ENCODE measurements at regions not wholly inside any gene's neighbourhood (a gene's known extent, or its start where the extent isn't known, plus 50 kb on each side); places are given as distances from the start of the nearest gene placed in this dataset.
A peak's percentile ranks its signal among the peaks of the same experiment; 100 is the strongest.

DNA sequence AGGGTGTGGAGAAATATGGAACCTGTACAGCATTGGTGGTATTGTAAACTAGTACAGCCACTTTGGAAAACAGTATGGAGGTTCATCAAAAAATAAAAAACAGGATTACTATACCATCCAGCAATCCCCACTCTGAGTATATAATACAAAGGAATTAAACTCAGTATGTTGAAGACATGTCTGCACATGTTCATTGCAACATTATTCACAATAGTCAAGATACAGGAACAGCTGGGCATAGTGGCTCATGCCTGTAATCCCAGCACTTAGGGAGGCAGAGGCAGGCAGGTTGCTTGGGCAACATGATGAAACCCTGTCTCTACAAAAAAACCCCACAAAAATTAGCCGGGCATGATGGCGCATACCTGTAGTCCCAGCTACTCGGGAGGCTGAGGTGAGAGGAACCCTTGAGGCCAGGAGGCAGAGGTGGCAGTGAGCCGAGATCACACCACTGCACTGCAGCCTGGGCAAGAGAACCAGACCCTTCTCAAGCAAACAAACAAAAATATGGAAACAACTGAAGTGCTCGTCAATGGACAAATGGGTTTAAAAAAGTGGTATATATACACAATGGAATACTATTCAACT, 63.6 kb downstream of the TMEM174 start:
- Mint-ChIP-seq H3K4me3 (ENCODE audit: low read depth) (no peak overlapping the region), H3K36me3 (ENCODE audit: insufficient read depth) (no peaks in the 10 kb centered on the region), H3K27me3 (peaks cover 55% of the 10 kb centered on the region), H3K9me3 (ENCODE audit: low read depth) (no peaks in the 10 kb centered on the region), H3K4me1 (ENCODE audit: low read depth) (peaks cover 2% of the 10 kb centered on the region), H3K27ac (no peak overlapping the region)
- TF ChIP-seq, protein P1, sequence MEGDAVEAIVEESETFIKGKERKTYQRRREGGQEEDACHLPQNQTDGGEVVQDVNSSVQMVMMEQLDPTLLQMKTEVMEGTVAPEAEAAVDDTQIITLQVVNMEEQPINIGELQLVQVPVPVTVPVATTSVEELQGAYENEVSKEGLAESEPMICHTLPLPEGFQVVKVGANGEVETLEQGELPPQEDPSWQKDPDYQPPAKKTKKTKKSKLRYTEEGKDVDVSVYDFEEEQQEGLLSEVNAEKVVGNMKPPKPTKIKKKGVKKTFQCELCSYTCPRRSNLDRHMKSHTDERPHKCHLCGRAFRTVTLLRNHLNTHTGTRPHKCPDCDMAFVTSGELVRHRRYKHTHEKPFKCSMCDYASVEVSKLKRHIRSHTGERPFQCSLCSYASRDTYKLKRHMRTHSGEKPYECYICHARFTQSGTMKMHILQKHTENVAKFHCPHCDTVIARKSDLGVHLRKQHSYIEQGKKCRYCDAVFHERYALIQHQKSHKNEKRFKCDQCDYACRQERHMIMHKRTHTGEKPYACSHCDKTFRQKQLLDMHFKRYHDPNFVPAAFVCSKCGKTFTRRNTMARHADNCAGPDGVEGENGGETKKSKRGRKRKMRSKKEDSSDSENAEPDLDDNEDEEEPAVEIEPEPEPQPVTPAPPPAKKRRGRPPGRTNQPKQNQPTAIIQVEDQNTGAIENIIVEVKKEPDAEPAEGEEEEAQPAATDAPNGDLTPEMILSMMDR (IDR thresholded peaks at IDR 0.05; ENCODE audit: unreplicated experiment), result no peak
- DNase-seq (ENCODE audit: low spot score, unreplicated experiment), result no peak

GRCh38 chr5:73234204-73234555, 61.2 kb downstream of the TMEM174 start:
- DNase-seq (ENCODE audit: low spot score, unreplicated experiment), result no peak
- H3K4me1 Mint-ChIP-seq (ENCODE audit: low read depth), result peaks cover 3% of the 10 kb centered on the region
- H3K4me3 Mint-ChIP-seq (ENCODE audit: low read depth), result peak overlapping the region; percentile 64
- H3K27ac Mint-ChIP-seq, result no peak overlapping the region
- TF ChIP-seq, protein P1 (IDR thresholded peaks at IDR 0.05; ENCODE audit: unreplicated experiment), result no peak
- H3K27me3 Mint-ChIP-seq, result peaks cover 78% of the 10 kb centered on the region
- H3K36me3 Mint-ChIP-seq (ENCODE audit: insufficient read depth), result no peaks in the 10 kb centered on the region
- no peaks in the 10 kb centered on the region for H3K9me3 Mint-ChIP-seq (ENCODE audit: low read depth)

GRCh38 chr5:73233461-73234203, 60.6 kb downstream of the TMEM174 start:
- TF ChIP-seq, protein P1 (IDR thresholded peaks at IDR 0.05; ENCODE audit: unreplicated experiment), result peak; percentile 22
- Mint-ChIP-seq H3K36me3 (ENCODE audit: insufficient read depth) (no peaks in the 10 kb centered on the region), H3K4me3 (ENCODE audit: low read depth) (peak overlapping the region; percentile 64), H3K9me3 (ENCODE audit: low read depth) (no peaks in the 10 kb centered on the region), H3K4me1 (ENCODE audit: low read depth) (peaks cover 3% of the 10 kb centered on the region), H3K27ac (no peak overlapping the region), H3K27me3 (peaks cover 84% of the 10 kb centered on the region)
- no peak for DNase-seq (ENCODE audit: low spot score, unreplicated experiment)

DNA sequence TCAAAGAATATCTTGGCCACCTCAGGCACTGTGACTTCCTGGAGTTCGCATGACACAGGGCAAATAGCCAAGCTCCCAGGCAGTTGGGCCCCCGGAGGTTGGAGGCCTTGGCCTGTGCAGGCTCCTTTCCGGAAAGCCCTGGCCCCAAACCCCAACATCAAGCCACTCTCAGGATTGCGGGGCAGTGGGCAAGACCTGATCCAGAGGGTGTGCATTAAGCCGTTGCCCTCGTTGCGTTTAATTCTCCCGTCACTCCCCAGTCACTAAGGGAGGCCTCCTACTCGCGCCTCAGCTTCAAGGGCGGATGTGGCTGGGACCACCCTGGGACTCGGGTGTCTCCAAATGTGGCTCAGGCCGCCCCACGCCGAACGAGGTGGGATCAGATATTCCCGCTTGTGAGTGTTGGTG, 60.1 kb downstream of the TMEM174 start:
- H3K27me3 Mint-ChIP-seq, result peaks cover 89% of the 10 kb centered on the region

DNA sequence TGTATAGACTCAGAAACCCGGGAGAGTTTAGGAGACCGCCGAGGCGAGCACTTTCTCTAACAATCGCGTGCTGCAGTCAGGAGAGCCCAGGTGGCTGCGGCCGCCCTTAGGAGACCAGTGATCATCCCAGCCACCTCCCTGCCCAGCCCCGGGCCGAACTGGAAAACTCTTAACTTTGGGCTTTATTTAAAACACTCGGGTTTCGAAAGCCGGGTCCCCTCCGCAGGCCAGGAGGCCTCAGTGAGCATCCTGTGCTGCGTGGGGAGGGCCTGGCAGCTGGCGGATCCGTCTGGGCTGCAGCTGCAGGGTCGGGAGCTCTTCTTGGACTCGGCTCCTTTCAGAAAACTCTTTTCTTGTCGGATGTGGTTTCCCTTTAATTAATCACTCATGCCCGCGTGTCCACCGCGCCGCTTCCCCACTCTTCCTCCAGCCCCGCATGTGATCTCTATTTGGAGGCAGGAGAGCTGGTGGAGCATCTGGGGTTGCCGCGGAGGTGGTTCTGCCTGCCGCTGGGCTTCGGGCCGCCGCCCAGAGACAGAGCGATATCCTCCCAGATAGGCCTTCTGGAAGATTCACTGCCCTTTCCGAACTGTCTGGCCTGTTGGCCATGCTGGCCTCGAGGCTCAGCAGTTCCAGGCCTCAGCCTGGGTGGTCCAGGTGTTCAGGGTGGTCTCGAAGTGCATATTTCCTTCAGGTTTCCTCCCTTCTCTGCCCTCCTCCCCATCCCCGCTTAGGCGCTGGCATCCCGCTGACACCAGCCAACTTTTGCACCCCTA, 59.5 kb downstream of the TMEM174 start:
- Mint-ChIP-seq H3K36me3 (ENCODE audit: insufficient read depth) (no peaks in the 10 kb centered on the region), H3K27me3 (peaks cover 92% of the 10 kb centered on the region), H3K27ac (no peak overlapping the region), H3K4me1 (ENCODE audit: low read depth) (peaks cover 2% of the 10 kb centered on the region), H3K9me3 (ENCODE audit: low read depth) (no peaks in the 10 kb centered on the region), H3K4me3 (ENCODE audit: low read depth) (no peak overlapping the region)
- TF ChIP-seq, protein P1 (IDR thresholded peaks at IDR 0.05; ENCODE audit: unreplicated experiment), result no peak
- no peak for DNase-seq (ENCODE audit: low spot score, unreplicated experiment)

More for the DNA sequence above, 60.1 kb downstream of the TMEM174 start:
- Mint-ChIP-seq H3K27ac (no peak overlapping the region), H3K9me3 (ENCODE audit: low read depth) (no peaks in the 10 kb centered on the region), H3K4me1 (ENCODE audit: low read depth) (peaks cover 3% of the 10 kb centered on the region), H3K36me3 (ENCODE audit: insufficient read depth) (no peaks in the 10 kb centered on the region), H3K4me3 (ENCODE audit: low read depth) (peak overlapping the region; percentile 26)
- TF ChIP-seq, protein P1 (IDR thresholded peaks at IDR 0.05; ENCODE audit: unreplicated experiment), result no peak
- no peak for DNase-seq (ENCODE audit: low spot score, unreplicated experiment)

Data from progenitor cell of endocrine pancreas (in vitro differentiated cells).